ENCODE measurements at regions not wholly inside any gene's neighbourhood (a gene's known extent, or its start where the extent isn't known, plus 50 kb on each side); places are given as distances from the start of the nearest gene placed in this dataset.

DNA sequence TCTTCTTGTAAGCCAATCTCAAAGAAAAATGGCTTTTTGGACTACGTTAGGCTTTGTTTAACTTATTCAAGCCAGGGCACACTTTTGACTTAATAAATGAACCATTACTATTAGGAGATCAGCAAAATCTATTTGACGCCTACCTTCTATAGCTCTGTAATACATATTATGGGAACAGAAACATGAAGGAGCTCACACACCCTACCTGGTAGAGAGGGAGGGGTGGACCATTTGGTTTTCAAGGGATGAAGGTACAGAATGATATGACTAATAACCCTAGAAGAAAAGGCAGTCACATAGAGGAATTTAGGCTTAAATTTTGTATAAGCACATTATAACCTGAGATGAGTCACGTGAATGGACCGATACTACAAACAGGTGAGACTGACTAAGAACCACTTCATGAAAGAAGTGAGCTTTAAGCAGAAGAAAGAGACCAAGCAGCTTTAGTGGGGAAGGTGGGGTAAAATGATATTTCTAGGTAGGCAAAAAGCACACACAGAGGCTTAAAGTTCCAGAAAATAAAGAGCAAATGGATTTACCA, 106.8 kb upstream of the CTTNBP2 start:
- Histone ChIP-seq H3K4me2 (ENCODE audit: low read length) (no peak overlapping the region), H3K36me3 (ENCODE audit: insufficient read depth, low read length) (no peaks in the 10 kb centered on the region), H3K27ac (ENCODE audit: low read depth, low read length) (no peak overlapping the region), H3K9ac (ENCODE audit: low read length) (no peak overlapping the region), H3K9me3 (ENCODE audit: insufficient read depth, low read depth, low read length) (no peaks in the 10 kb centered on the region), H4K20me1 (ENCODE audit: insufficient read depth, low read length) (no peaks in the 10 kb centered on the region), H3K27me3 (ENCODE audit: insufficient read depth, low read length) (no peaks in the 10 kb centered on the region), H3K4me3 (ENCODE audit: insufficient read depth, low read depth, low read length) (no peak overlapping the region), H3K79me2 (ENCODE audit: insufficient read depth, low read length) (no peaks in the 10 kb centered on the region), H3K4me1 (ENCODE audit: insufficient read depth, low read length) (no peaks in the 10 kb centered on the region), H2AFZ (ENCODE audit: low read depth, low read length) (no peak overlapping the region)
- Mint-ChIP-seq H3K9me3 (ENCODE audit: unreplicated experiment) (no peaks in the 10 kb centered on the region), H3K4me3 (ENCODE audit: unreplicated experiment) (no peak overlapping the region), H3K27me3 (ENCODE audit: low read depth, unreplicated experiment) (no peaks in the 10 kb centered on the region), H3K36me3 (ENCODE audit: low read depth, unreplicated experiment) (no peaks in the 10 kb centered on the region), H3K27ac (ENCODE audit: unreplicated experiment) (no peak overlapping the region), H3K4me1 (ENCODE audit: low read depth, unreplicated experiment) (no peaks in the 10 kb centered on the region)
- TF ChIP-seq CTCF (IDR thresholded peaks at IDR 0.05; ENCODE audit: insufficient read depth, low read depth, low read length): no peak
- no peak for TF ChIP-seq EZH2 (IDR thresholded peaks at IDR 0.05; ENCODE audit: insufficient read depth, low read length)
- FAIRE-seq (no peak), DNase-seq (ENCODE audit: low read depth) (no peak)

GRCh38 chr7:117982071-117983055, 109.1 kb upstream of the CTTNBP2 start:
- H3K4me3 ChIP-seq (ENCODE audit: insufficient read depth, low read depth, low read length): no peak overlapping the region
- no peaks in the 10 kb centered on the region for H4K20me1 ChIP-seq (ENCODE audit: insufficient read depth, low read length)
- H3K27ac ChIP-seq (ENCODE audit: low read depth, low read length): no peak overlapping the region
- TF ChIP-seq CTCF (IDR thresholded peaks at IDR 0.05; ENCODE audit: insufficient read depth, low read depth, low read length): no peak
- TF ChIP-seq EZH2 (IDR thresholded peaks at IDR 0.05; ENCODE audit: insufficient read depth, low read length): no peak
- no peak overlapping the region for H2AFZ ChIP-seq (ENCODE audit: low read depth, low read length)
- DNase-seq (ENCODE audit: low read depth): no peak
- H3K9me3 ChIP-seq (ENCODE audit: insufficient read depth, low read depth, low read length): no peaks in the 10 kb centered on the region
- Mint-ChIP-seq H3K4me3 (ENCODE audit: unreplicated experiment) (no peak overlapping the region), H3K9me3 (ENCODE audit: unreplicated experiment) (no peaks in the 10 kb centered on the region), H3K36me3 (ENCODE audit: low read depth, unreplicated experiment) (no peaks in the 10 kb centered on the region), H3K27ac (ENCODE audit: unreplicated experiment) (no peak overlapping the region), H3K4me1 (ENCODE audit: low read depth, unreplicated experiment) (no peaks in the 10 kb centered on the region), H3K27me3 (ENCODE audit: low read depth, unreplicated experiment) (no peaks in the 10 kb centered on the region)
- H3K36me3 ChIP-seq (ENCODE audit: insufficient read depth, low read length): no peaks in the 10 kb centered on the region
- H3K27me3 ChIP-seq (ENCODE audit: insufficient read depth, low read length): no peaks in the 10 kb centered on the region
- H3K9ac ChIP-seq (ENCODE audit: low read length): no peak overlapping the region
- H3K79me2 ChIP-seq (ENCODE audit: insufficient read depth, low read length): no peaks in the 10 kb centered on the region
- H3K4me2 ChIP-seq (ENCODE audit: low read length): no peak overlapping the region
- FAIRE-seq: no peak
- H3K4me1 ChIP-seq (ENCODE audit: insufficient read depth, low read length): no peaks in the 10 kb centered on the region

Measured in astrocyte (in vitro differentiated cells and primary cell).